ENCODE measurements at regions not wholly inside any gene's neighbourhood (a gene's known extent, or its start where the extent isn't known, plus 50 kb on each side); places are given as distances from the start of the nearest gene placed in this dataset.
A peak's percentile ranks its signal among the peaks of the same experiment; 100 is the strongest.

DNA sequence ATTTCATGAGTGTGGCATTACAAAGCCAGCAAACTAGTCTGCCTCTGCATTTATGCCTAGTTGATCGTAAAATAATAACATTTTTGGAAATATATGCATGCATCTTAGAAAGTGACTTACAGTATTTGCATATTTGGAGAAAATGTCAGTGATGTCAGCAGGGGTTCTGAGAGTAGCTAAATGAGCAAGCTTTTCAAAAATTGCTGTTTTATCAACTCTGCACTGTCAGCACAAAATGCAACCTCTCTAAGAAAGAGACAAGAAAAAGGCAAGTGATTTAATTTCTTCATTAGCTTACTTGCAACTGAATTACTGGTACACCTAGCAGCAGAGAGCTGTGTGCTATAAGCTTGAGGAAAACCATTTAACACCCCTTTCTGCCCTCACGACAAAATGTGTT, 632.5 kb upstream of the MMS22L start:
- H3K4me3 ChIP-seq (ENCODE audit: low read depth, low read length, poor library complexity, severe bottlenecking) = no peak overlapping the region
- H3K4me1 ChIP-seq (ENCODE audit: insufficient read depth, low read length, poor library complexity, severe bottlenecking) = peaks cover 16% of the 10 kb centered on the region
- H3K9me3 ChIP-seq (ENCODE audit: low read depth, low read length, poor library complexity, severe bottlenecking) = no peaks in the 10 kb centered on the region
- ChIA-PET CTCF (no interaction called here), POLR2A (ENCODE audit: low non-redundant PET) (no interaction called here)
- intact Hi-C loops (cut with micrococcal nuclease; ENCODE audit: unreplicated experiment) = no loop called here
- peak; percentile 10 for DNase-seq (ENCODE audit: low spot score)
- no peak for TF ChIP-seq EZH2 (IDR thresholded peaks at IDR 0.05; ENCODE audit: borderline replicate concordance, low read depth, low read length, poor library complexity, severe bottlenecking)
- TF ChIP-seq, protein P1, sequence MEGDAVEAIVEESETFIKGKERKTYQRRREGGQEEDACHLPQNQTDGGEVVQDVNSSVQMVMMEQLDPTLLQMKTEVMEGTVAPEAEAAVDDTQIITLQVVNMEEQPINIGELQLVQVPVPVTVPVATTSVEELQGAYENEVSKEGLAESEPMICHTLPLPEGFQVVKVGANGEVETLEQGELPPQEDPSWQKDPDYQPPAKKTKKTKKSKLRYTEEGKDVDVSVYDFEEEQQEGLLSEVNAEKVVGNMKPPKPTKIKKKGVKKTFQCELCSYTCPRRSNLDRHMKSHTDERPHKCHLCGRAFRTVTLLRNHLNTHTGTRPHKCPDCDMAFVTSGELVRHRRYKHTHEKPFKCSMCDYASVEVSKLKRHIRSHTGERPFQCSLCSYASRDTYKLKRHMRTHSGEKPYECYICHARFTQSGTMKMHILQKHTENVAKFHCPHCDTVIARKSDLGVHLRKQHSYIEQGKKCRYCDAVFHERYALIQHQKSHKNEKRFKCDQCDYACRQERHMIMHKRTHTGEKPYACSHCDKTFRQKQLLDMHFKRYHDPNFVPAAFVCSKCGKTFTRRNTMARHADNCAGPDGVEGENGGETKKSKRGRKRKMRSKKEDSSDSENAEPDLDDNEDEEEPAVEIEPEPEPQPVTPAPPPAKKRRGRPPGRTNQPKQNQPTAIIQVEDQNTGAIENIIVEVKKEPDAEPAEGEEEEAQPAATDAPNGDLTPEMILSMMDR (conservative IDR thresholded peaks at IDR 0.05; ENCODE audit: low read depth, low read length) = no peak
- no peak overlapping the region for H3K27ac ChIP-seq (ENCODE audit: low read depth, low read length, poor library complexity, severe bottlenecking)
- H3K36me3 ChIP-seq (ENCODE audit: insufficient read depth, low read length, poor library complexity, severe bottlenecking) = no peaks in the 10 kb centered on the region
- no peaks in the 10 kb centered on the region for H3K27me3 ChIP-seq (replicated peaks; ENCODE audit: insufficient read depth, low read depth, low read length, poor library complexity)
- BruUV-seq (replicated peaks) = no TSS peak

DNA sequence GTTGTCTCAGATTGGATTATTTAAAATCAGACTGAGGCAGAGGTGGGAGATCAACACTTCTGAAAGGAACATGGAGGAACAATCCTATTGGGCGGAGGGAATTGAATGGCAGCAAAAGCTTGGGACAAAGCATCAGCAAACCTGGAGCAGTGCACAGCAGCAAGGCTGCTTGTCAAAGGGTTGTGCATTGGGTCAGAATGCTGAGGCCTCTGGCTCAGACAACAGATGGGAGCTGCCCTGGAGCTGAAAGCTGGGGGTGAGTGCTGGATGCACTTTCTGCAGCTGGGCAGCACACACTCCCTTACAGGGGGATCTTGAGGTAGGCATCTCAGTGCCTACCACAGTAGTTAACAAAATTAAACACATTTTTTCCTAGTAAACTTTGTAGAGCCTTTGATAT, 634.4 kb upstream of the MMS22L start:
- Histone ChIP-seq H3K4me1 (ENCODE audit: insufficient read depth, low read length, poor library complexity, severe bottlenecking) (peaks cover 16% of the 10 kb centered on the region), H3K27me3 (replicated peaks; ENCODE audit: insufficient read depth, low read depth, low read length, poor library complexity) (no peaks in the 10 kb centered on the region), H3K27ac (ENCODE audit: low read depth, low read length, poor library complexity, severe bottlenecking) (no peak overlapping the region), H3K36me3 (ENCODE audit: insufficient read depth, low read length, poor library complexity, severe bottlenecking) (no peaks in the 10 kb centered on the region), H3K4me3 (ENCODE audit: low read depth, low read length, poor library complexity, severe bottlenecking) (no peak overlapping the region), H3K9me3 (ENCODE audit: low read depth, low read length, poor library complexity, severe bottlenecking) (no peaks in the 10 kb centered on the region)
- no peak for DNase-seq (ENCODE audit: low spot score)
- TF ChIP-seq EZH2 (IDR thresholded peaks at IDR 0.05; ENCODE audit: borderline replicate concordance, low read depth, low read length, poor library complexity, severe bottlenecking) = no peak
- TF ChIP-seq, protein P1 (conservative IDR thresholded peaks at IDR 0.05; ENCODE audit: low read depth, low read length) = no peak
- ChIA-PET CTCF (no interaction called here), POLR2A (ENCODE audit: low non-redundant PET) (no interaction called here)
- intact Hi-C loops (cut with micrococcal nuclease; ENCODE audit: unreplicated experiment) = no loop called here
- BruUV-seq (replicated peaks) = no TSS peak

DNA sequence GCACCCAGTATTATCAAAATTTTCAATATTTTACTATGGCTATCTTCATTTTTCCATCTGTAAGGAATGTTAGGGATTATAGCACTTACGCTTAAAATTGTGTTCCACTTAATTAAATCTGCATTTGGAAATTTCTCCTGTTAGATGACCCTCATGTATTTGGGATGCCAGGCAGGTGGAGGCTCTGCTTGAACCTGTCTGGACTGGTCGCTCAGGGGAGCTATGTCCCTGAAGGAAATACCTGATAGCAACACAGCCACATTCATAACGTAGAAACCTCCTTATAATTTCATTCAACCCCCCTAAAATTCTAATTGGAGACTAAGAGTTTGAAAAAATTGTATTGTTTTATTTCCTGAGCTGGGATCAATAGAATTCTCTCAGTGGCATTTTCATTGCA, 636.0 kb upstream of the MMS22L start:
- CTCF ChIA-PET = no interaction called here
- BruUV-seq (replicated peaks) = no TSS peak

More for the DNA sequence above, 636.0 kb upstream of the MMS22L start:
- TF ChIP-seq, protein P1 (conservative IDR thresholded peaks at IDR 0.05; ENCODE audit: low read depth, low read length) = no peak
- no peak for TF ChIP-seq EZH2 (IDR thresholded peaks at IDR 0.05; ENCODE audit: borderline replicate concordance, low read depth, low read length, poor library complexity, severe bottlenecking)
- Histone ChIP-seq H3K27me3 (replicated peaks; ENCODE audit: insufficient read depth, low read depth, low read length, poor library complexity) (no peaks in the 10 kb centered on the region), H3K27ac (ENCODE audit: low read depth, low read length, poor library complexity, severe bottlenecking) (no peak overlapping the region), H3K36me3 (ENCODE audit: insufficient read depth, low read length, poor library complexity, severe bottlenecking) (no peaks in the 10 kb centered on the region), H3K9me3 (ENCODE audit: low read depth, low read length, poor library complexity, severe bottlenecking) (no peaks in the 10 kb centered on the region), H3K4me1 (ENCODE audit: insufficient read depth, low read length, poor library complexity, severe bottlenecking) (peaks cover 16% of the 10 kb centered on the region), H3K4me3 (ENCODE audit: low read depth, low read length, poor library complexity, severe bottlenecking) (no peak overlapping the region)
- intact Hi-C loops (cut with micrococcal nuclease; ENCODE audit: unreplicated experiment) = no loop called here
- no peak for DNase-seq (ENCODE audit: low spot score)
- POLR2A ChIA-PET (ENCODE audit: low non-redundant PET) = no interaction called here
